Neural cell (in vitro differentiated cells): ENCODE measurements at regions not wholly inside any gene's neighbourhood (a gene's known extent, or its start where the extent isn't known, plus 50 kb on each side); places are given as distances from the start of the nearest gene placed in this dataset.

Source experiments
- H2AFZ ChIP-seq: fragments of 200-600, 300-800 bp; sonication (generic), shearing (Covaris generic); 2 replicates; pipeline ENCODE4 v1.6.0; 2014; ENCODE audit warnings: low read depth, mild to moderate bottlenecking, antibody characterized with exemption, low read length, moderate library complexity
- H3F3A ChIP-seq: fragments of 200-600 bp; shearing (Covaris generic); 2 replicates; pipeline ENCODE4 v1.6.1; 2016; ENCODE audit warnings: mild to moderate bottlenecking, moderate library complexity, mixed read lengths, antibody characterized with exemption, low read length; ENCODE audit not compliant: insufficient read depth, poor library complexity, severe bottlenecking
- H3K27ac ChIP-seq: fragments of 200-600, 300-800 bp; sonication (generic), shearing (Covaris generic); 2 replicates; pipeline ENCODE4 v1.5.1; 2014; ENCODE audit warnings: mild to moderate bottlenecking, low read length, moderate library complexity
- H3K27me3 ChIP-seq: fragments of 300-800, 200-600 bp; sonication (generic), shearing (Covaris generic); 2 replicates; pipeline ENCODE4 v1.6.0; 2014; ENCODE audit warnings: mild to moderate bottlenecking, low read depth, low read length, moderate library complexity; ENCODE audit not compliant: insufficient read depth
- H3K36me3 ChIP-seq: fragments of 300-800, 200-600 bp; sonication (generic), shearing (Covaris generic); 2 replicates; pipeline ENCODE4 v1.5.1; 2014; ENCODE audit warnings: mild to moderate bottlenecking, antibody characterized with exemption, low read length, moderate library complexity; ENCODE audit not compliant: insufficient read depth
- H3K4me2 ChIP-seq: fragments of 300-800, 200-600 bp; sonication (generic), shearing (Covaris generic); 2 replicates; pipeline ENCODE4 v1.6.0; 2014; ENCODE audit warnings: mild to moderate bottlenecking, low read length
- H3K4me3 ChIP-seq: fragments of 300-800, 200-600 bp; sonication (generic), shearing (Covaris generic); 2 replicates; pipeline ENCODE4 v1.5.1; 2014; ENCODE audit warnings: mild to moderate bottlenecking, low read length, moderate library complexity
- H3K79me2 ChIP-seq: fragments of 200-600 bp; shearing (Covaris generic); replicated peaks from 2 replicates; pipeline ENCODE4 v1.6.0; 2014; ENCODE audit warnings: mild to moderate bottlenecking, low read length, moderate library complexity; ENCODE audit not compliant: insufficient read depth
- H3K9ac ChIP-seq: fragments of 300-800, 200-600 bp; sonication (generic), shearing (Covaris generic); 2 replicates; pipeline ENCODE4 v1.6.1; 2016; ENCODE audit warnings: mild to moderate bottlenecking, low read length, mixed read lengths
- H3K9me2 ChIP-seq: fragments of 200-600 bp; shearing (Covaris generic); 2 replicates; pipeline ENCODE4 v1.6.1; 2016; ENCODE audit warnings: mild to moderate bottlenecking, low read length, mixed read lengths; ENCODE audit not compliant: insufficient read depth
- H3K9me3 ChIP-seq: fragments of 200-600, 300-800 bp; sonication (generic), shearing (Covaris generic); 2 replicates; pipeline ENCODE4 v1.6.1; 2016; ENCODE audit warnings: mild to moderate bottlenecking, mixed run types, low read length, moderate library complexity, mixed read lengths
- H4K20me1 ChIP-seq: fragments of 200-600 bp; shearing (Covaris generic); 2 replicates; pipeline ENCODE4 v1.6.1; 2016; ENCODE audit warnings: mild to moderate bottlenecking, mixed run types; ENCODE audit not compliant: insufficient read depth
- REST ChIP-seq: IDR thresholded peaks from 2 replicates; pipeline ENCODE4 v1.6.1; 2012; ENCODE audit warnings: borderline replicate concordance
- small RNA-seq, 3 experiments: library from RNA; depleted of rRNA; stranded (forward); fragments of <200 nt; gene quantifications; one replicate each; pipeline ENCODE3, GENCODE V24; 2012

DNA sequence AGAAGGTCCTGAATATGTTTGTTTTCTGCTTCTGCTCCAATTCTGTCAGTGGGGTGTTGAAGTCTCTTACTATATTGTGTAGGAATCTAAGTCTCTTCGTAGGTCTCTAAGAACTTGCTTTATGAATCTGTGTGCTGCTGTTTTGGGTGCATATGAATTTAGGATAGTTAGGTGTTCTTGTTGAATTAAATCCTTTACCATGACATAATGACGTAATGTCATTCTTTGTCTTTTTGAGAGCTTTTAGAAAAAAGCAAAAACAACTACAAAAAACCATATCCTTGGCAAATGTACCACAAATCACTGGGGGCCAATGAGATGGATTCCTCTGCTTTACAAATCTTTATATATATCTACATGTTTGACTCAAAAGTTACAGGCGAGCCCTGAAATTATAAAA, 576.1 kb downstream of the CDH18 start:
- no peaks in the 10 kb centered on the region for H4K20me1 ChIP-seq
- H3K4me2 ChIP-seq = no peak overlapping the region
- no peak overlapping the region for H2AFZ ChIP-seq
- no peaks in the 10 kb centered on the region for H3F3A ChIP-seq
- H3K27ac ChIP-seq = no peak overlapping the region
- no peaks in the 10 kb centered on the region for H3K9me3 ChIP-seq
- H3K36me3 ChIP-seq = no peaks in the 10 kb centered on the region
- no peak for TF ChIP-seq REST
- H3K4me3 ChIP-seq = no peak overlapping the region
- H3K9ac ChIP-seq = no peak overlapping the region
- H3K79me2 ChIP-seq = no peaks in the 10 kb centered on the region
- no peaks in the 10 kb centered on the region for H3K27me3 ChIP-seq
- H3K9me2 ChIP-seq = no peaks in the 10 kb centered on the region

Small RNA genes lying in the stretch of these regions (small RNA-seq; reads per million reads assigned to genes)
- gene AC025768.1 (0 reads per million in 3 experiments), gene RF00017 (0 reads per million in 3 experiments), gene RF00136 (0 to 0.10 (median 0.08) reads per million in 3 experiments), gene RN7SL58P (0 reads per million in 3 experiments)
